A673 (cell line): ENCODE measurements at regions not wholly inside any gene's neighbourhood (a gene's known extent, or its start where the extent isn't known, plus 50 kb on each side); places are given as distances from the start of the nearest gene placed in this dataset.

Experiments
- CTCF ChIP-seq: fragments of 300-800, 200-600 bp; sonication (generic); conservative IDR thresholded peaks from 2 replicates; pipeline ENCODE4 v1.5.1; 2017; ENCODE audit warnings: low read depth, mild to moderate bottlenecking, antibody characterized with exemption, low read length, moderate library complexity, mixed read lengths
- EZH2 ChIP-seq: fragments of 200-600 bp; sonication (generic); IDR thresholded peaks from 2 replicates; pipeline ENCODE4 v1.6.1; 2017; ENCODE audit warnings: borderline replicate concordance, low read depth, mild to moderate bottlenecking, mixed read lengths, antibody characterized with exemption, low read length; ENCODE audit not compliant: poor library complexity, severe bottlenecking

- TF ChIP-seq CTCF (no peak), EZH2 (no peak)
Measured at GRCh38 chr10:128624656-128625530, 498.7 kb upstream of the MKI67 start.
